ENCODE measurements at regions not wholly inside any gene's neighbourhood (a gene's known extent, or its start where the extent isn't known, plus 50 kb on each side); places are given as distances from the start of the nearest gene placed in this dataset.
A peak's percentile ranks its signal among the peaks of the same experiment; 100 is the strongest.

- no peaks in the 10 kb centered on the region for H3K36me3 ChIP-seq (ENCODE audit: insufficient read depth, low read length)
Measured at GRCh38 chr3:5056111-5056391, 66.0 kb upstream of the ARL8B start.

GRCh38 chr3:5057272-5057671, 64.8 kb upstream of the ARL8B start:
- DNase-seq: no peak
- Histone ChIP-seq H2AFZ (ENCODE audit: low read depth, low read length) (no peak overlapping the region), H3K27me3 (ENCODE audit: insufficient read depth, low read length, poor library complexity) (no peaks in the 10 kb centered on the region), H3K36me3 (ENCODE audit: insufficient read depth, low read length) (no peaks in the 10 kb centered on the region), H3K4me1 (ENCODE audit: insufficient read depth, low read length) (no peaks in the 10 kb centered on the region; the same call in 1 of the 2 replicates), H3K27ac (ENCODE audit: low read length) (no peak overlapping the region), H3K4me2 (ENCODE audit: insufficient read depth, low read length) (no peak overlapping the region), H3K9ac (ENCODE audit: low read depth, low read length) (no peak overlapping the region), H4K20me1 (ENCODE audit: insufficient read depth, low read length) (no peaks in the 10 kb centered on the region), H3K9me3 (ENCODE audit: insufficient read depth, low read length, severe bottlenecking) (no peaks in the 10 kb centered on the region), H3K79me2 (ENCODE audit: insufficient read depth, low read length) (no peaks in the 10 kb centered on the region), H3K4me3 (ENCODE audit: low read depth in 1 of 2, low read length in 2 of 2) (no peak overlapping the region)
- TF ChIP-seq CTCF (IDR thresholded peaks at IDR 0.05; ENCODE audit: borderline replicate concordance, extremely low read depth, low read length, poor library complexity, severe bottlenecking) (no peak), EZH2 (IDR thresholded peaks at IDR 0.05; ENCODE audit: borderline replicate concordance, low read depth, low read length, severe bottlenecking) (no peak)
- ATAC-seq (ENCODE audit: insufficient read depth, low read depth): no peak

More at GRCh38 chr3:5056111-5056391, 66.0 kb upstream of the ARL8B start:
- ATAC-seq (ENCODE audit: insufficient read depth, low read depth) (no peak), DNase-seq (no peak)
- no peak overlapping the region for H2AFZ ChIP-seq (ENCODE audit: low read depth, low read length)
- no peaks in the 10 kb centered on the region for H3K79me2 ChIP-seq (ENCODE audit: insufficient read depth, low read length)
- H4K20me1 ChIP-seq (ENCODE audit: insufficient read depth, low read length): no peaks in the 10 kb centered on the region
- no peak overlapping the region for H3K4me3 ChIP-seq (ENCODE audit: low read depth in 1 of 2, low read length in 2 of 2)
- TF ChIP-seq EZH2 (IDR thresholded peaks at IDR 0.05; ENCODE audit: borderline replicate concordance, low read depth, low read length, severe bottlenecking) (no peak), CTCF (IDR thresholded peaks at IDR 0.05; ENCODE audit: borderline replicate concordance, extremely low read depth, low read length, poor library complexity, severe bottlenecking) (no peak)
- H3K9me3 ChIP-seq (ENCODE audit: insufficient read depth, low read length, severe bottlenecking): no peaks in the 10 kb centered on the region
- H3K27me3 ChIP-seq (ENCODE audit: insufficient read depth, low read length, poor library complexity): no peaks in the 10 kb centered on the region
- H3K4me1 ChIP-seq (ENCODE audit: insufficient read depth, low read length): no peaks in the 10 kb centered on the region; the same call in 1 of the 2 replicates
- no peak overlapping the region for H3K27ac ChIP-seq (ENCODE audit: low read length)
- no peak overlapping the region for H3K4me2 ChIP-seq (ENCODE audit: insufficient read depth, low read length)
- no peak overlapping the region for H3K9ac ChIP-seq (ENCODE audit: low read depth, low read length)

- Histone ChIP-seq H3K9ac (ENCODE audit: low read depth, low read length) (no peak overlapping the region), H3K4me1 (ENCODE audit: insufficient read depth, low read length) (no peaks in the 10 kb centered on the region; the same call in 1 of the 2 replicates), H3K27ac (ENCODE audit: low read length) (no peak overlapping the region), H2AFZ (ENCODE audit: low read depth, low read length) (no peak overlapping the region), H3K4me2 (ENCODE audit: insufficient read depth, low read length) (no peak overlapping the region), H3K79me2 (ENCODE audit: insufficient read depth, low read length) (no peaks in the 10 kb centered on the region), H3K9me3 (ENCODE audit: insufficient read depth, low read length, severe bottlenecking) (no peaks in the 10 kb centered on the region), H3K36me3 (ENCODE audit: insufficient read depth, low read length) (no peaks in the 10 kb centered on the region), H4K20me1 (ENCODE audit: insufficient read depth, low read length) (no peaks in the 10 kb centered on the region), H3K4me3 (ENCODE audit: low read depth in 1 of 2, low read length in 2 of 2) (no peak overlapping the region), H3K27me3 (ENCODE audit: insufficient read depth, low read length, poor library complexity) (no peaks in the 10 kb centered on the region)
- no peak for TF ChIP-seq EZH2 (IDR thresholded peaks at IDR 0.05; ENCODE audit: borderline replicate concordance, low read depth, low read length, severe bottlenecking)
- peak; percentile 84 for TF ChIP-seq CTCF (IDR thresholded peaks at IDR 0.05; ENCODE audit: borderline replicate concordance, extremely low read depth, low read length, poor library complexity, severe bottlenecking)
- peak; percentile 98 for ATAC-seq (ENCODE audit: insufficient read depth, low read depth)
- DNase-seq: peak; percentile 80
Measured at GRCh38 chr3:5057857-5058324, 64.2 kb upstream of the ARL8B start.

- ATAC-seq (ENCODE audit: insufficient read depth, low read depth) (no peak), DNase-seq (no peak)
- H2AFZ ChIP-seq (ENCODE audit: low read depth, low read length): no peak overlapping the region
- no peak overlapping the region for H3K4me3 ChIP-seq (ENCODE audit: low read depth in 1 of 2, low read length in 2 of 2)
- no peak overlapping the region for H3K27ac ChIP-seq (ENCODE audit: low read length)
- no peaks in the 10 kb centered on the region for H3K79me2 ChIP-seq (ENCODE audit: insufficient read depth, low read length)
- H3K4me2 ChIP-seq (ENCODE audit: insufficient read depth, low read length): no peak overlapping the region
- TF ChIP-seq CTCF (IDR thresholded peaks at IDR 0.05; ENCODE audit: borderline replicate concordance, extremely low read depth, low read length, poor library complexity, severe bottlenecking) (no peak), EZH2 (IDR thresholded peaks at IDR 0.05; ENCODE audit: borderline replicate concordance, low read depth, low read length, severe bottlenecking) (no peak)
- H3K36me3 ChIP-seq (ENCODE audit: insufficient read depth, low read length): no peaks in the 10 kb centered on the region
- no peaks in the 10 kb centered on the region; the same call in 1 of the 2 replicates for H3K4me1 ChIP-seq (ENCODE audit: insufficient read depth, low read length)
- H4K20me1 ChIP-seq (ENCODE audit: insufficient read depth, low read length): no peaks in the 10 kb centered on the region
- no peak overlapping the region for H3K9ac ChIP-seq (ENCODE audit: low read depth, low read length)
- no peaks in the 10 kb centered on the region for H3K27me3 ChIP-seq (ENCODE audit: insufficient read depth, low read length, poor library complexity)
- no peaks in the 10 kb centered on the region for H3K9me3 ChIP-seq (ENCODE audit: insufficient read depth, low read length, severe bottlenecking)
Measured at GRCh38 chr3:5058471-5058951, 63.6 kb upstream of the ARL8B start.
